NCI-H69 (cell line): ENCODE measurements at regions not wholly inside any gene's neighbourhood (a gene's known extent, or its start where the extent isn't known, plus 50 kb on each side); places are given as distances from the start of the nearest gene placed in this dataset.
"Not testable (repeated sequence)": the region's sequence is repeated elsewhere in the genome, so short reads cannot be mapped to it uniquely, and the experiment has no call there.

Experiments
- DNase-seq: peaks from one replicate; lab custom pipeline; 2025; lab: John Stamatoyannopoulos, UW

DNA sequence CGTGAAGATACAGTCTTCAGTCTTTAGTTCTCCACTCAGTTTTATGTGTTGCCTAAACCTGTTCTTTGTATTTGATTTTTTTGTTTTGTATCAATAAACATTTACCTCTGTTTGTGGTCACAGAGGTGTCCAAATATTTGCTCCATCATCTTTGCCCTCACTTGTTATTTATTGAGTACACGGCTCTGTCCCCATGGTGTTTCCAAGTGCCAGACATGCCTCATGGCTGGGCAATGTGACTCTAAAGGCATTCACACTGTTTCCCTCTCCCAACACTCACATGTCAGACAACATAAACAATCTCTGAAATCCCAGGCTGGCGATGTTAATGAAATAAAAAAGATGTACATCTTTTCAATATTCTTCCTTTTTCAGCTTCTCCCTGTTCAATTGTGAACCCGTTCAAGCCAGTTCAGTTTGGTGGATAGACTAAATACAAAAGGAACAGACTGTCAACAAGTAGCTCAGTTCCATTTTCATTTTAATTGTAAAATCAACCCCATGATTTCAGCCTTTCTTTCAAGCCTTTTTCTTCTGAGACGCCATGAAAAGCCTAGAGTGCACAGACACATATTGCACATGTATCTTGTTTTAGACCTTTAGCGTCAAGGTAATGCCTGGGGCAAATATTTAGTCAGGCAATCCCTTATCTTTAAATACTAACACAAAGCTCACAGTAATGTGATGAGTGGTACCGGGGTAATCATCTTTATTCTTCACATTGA is 680.7 kb downstream of the GALC start:
- peak; percentile 76 for DNase-seq

DNA sequence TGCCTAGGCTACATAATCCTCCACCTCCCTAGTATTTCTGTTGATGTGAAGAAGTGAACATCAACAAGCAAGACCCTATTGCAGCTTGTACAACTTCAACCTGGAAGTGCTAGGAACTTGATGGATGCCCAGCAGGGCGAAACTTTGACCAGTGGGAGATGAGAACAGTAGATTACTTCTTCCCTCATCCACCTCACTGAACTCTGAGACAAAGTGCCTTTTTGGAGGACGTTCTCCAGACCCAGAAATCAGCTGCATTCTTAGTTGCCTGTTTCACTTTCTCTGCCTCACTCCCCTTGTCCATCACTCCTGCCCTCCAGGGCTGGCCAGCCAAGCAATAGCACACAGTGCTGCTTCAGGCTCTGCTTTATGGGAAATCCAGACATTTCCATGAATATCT is 683.4 kb downstream of the GALC start:
- no peak for DNase-seq

DNA sequence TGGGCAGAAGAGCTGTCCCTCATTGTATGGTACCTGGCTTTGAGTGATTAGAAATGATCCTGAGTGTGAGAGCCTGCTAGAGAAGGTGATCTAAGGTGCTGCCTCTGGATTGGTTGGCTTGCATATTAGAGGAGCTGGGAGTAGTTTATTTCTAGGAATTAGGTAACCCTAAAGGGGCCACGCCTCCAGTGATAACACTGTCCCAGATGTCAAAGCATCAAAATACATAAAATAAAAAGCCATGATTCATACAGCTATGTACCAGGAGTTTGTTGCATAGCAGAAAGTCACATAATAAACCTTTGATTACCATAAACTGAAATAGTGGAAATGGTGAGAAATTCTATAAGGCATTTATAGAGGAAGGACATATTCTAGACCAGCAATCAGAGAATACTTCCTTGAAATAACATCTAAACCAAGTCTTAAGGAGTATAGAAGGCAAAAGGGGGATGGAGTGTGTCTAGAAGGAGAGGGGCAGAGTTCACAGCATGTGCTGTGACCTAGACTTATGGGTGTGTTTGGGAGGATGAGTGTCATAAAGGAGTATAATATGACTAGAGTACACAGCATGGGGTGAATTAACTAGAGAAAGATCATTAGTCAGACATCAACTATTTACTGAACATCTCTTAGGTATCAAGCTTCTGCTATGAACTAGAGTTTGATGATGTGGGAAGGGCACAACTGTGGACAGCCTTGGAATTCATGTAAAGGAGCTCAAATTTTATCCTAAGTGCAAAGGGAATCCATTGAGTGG is 686.4 kb downstream of the GALC start:
- peak; percentile 20 for DNase-seq

DNA sequence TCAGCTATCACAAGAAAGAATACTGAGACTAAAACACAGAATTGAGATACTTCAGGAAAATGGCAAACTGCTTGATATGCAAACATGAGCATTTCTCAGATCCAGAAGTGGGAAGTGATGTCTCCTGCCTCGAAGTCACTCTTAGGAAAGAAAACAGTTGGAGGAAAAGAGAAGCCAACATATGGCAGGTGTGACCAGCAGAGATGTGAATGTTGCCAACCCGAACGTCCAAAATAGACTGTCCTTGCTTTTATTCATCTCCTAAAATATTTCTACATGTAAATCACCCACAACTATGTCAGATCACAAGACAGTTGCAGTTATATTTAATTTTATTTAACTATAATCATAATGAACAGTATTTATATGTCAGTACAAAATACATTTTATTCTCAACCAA is 687.6 kb downstream of the GALC start:
- DNase-seq, result no peak

DNA sequence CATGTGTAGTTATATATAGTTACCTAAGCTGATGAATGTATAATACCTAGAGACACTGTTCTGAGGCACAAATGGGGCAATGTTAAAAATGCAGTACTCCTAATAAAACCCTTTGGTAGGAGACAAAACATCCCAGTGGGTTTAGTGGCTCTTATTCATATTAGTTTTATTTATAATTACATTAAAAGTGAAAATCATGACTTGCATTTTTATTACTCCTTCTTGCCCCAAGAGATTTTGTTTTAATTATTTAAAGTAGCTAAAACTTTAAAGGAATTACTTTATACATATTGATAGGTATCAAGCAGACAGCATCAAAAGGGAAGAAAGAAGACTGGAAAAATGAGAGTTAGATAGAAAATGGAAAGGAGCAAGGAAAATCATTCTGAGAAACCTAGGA is 688.6 kb downstream of the GALC start:
- no peak for DNase-seq

DNA sequence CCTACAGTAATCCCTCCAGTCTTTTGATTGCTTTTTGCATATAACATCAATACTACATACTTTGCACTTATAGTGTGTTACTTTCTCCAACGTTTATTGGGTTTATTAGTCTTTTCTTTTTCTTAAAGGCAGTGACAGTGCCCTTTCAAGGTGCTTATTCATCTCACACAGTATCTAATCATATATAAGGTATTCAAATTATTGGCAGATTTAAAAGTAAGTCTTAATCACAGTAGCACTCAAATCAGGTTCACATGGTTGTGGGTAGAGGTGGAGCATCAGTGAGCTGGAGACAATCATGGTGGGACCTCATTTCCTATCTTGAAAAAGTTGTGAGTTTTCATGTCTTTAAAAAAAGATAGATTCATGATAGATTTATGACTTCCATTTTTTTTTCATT is 706.2 kb downstream of the GALC start:
- DNase-seq, result no peak

DNA sequence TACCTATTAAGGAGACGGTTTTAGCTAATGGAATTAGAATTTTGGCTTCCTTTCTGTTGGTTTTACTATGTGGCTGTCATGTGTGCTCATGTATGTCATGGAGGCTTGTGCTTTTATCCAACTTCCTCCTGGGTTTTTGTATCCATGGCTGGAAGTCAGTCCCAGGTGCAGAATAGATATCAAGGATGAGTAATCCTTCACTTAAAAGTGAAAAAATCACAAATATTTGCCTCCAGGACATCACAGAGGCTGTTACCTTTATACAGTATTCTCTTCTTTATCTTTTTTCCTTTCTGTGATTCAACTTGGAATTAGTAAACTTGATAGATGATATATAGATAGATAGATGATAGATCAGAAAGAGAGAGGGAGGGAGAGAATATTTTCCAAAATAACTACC is 706.8 kb downstream of the GALC start:
- no peak for DNase-seq

DNA sequence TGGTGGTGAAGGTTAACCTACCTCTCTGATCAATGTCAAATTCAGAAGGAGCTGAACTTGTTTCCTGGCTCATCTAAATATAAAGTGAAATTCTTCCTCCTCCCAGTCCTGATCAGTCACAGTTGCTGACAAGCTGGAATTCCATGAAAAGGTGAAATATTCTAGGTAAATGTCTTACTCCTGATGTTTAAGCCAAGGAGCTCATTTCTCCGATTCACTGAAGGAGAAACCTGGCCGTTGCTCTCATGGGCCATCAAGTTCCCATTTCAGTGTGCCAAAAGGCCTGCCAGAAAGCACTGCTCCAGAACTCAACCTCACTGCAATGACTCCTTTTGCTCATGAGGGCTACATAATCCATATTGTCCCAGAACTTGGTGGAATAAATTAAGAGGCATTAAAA is 707.5 kb downstream of the GALC start:
- DNase-seq, result no peak

DNA sequence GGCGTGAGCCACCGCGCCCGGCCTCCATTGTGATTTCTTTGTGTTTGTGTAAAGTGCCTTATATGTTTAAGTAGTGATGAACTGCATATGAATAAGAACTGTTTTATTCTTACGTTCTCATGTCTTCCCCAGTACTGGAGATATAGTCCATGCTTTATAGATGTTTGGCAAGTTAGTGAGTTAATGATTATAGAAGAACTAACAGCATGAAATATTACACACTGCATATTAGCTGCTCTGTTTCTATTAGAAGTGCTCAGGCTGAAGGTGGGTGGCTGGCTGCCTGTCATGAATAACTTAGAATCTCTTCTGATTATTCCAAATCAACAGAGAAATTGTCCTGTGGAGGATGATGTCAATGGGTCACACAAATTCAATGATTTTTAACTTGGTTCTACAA is 709.4 kb downstream of the GALC start:
- no peak for DNase-seq

DNA sequence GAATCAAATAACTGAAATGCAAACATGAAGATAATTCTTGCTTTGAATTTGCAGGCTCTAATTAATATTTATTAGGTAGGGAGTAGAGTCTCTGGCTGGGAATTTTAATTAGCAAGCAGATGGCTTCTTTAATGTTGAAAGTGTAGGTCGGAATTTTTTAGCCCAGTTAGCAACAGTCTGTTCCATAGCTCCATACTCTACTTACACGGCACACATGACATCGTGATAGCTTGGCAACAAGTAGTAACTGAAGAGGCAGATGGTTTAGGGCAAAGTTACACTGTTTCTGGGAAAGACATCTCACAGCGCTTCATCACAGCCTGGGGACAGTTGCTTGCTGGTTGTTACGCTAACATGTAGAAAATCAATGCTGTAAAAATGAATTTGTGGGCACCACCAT is 710.7 kb downstream of the GALC start:
- DNase-seq, result peak; percentile 62

DNA sequence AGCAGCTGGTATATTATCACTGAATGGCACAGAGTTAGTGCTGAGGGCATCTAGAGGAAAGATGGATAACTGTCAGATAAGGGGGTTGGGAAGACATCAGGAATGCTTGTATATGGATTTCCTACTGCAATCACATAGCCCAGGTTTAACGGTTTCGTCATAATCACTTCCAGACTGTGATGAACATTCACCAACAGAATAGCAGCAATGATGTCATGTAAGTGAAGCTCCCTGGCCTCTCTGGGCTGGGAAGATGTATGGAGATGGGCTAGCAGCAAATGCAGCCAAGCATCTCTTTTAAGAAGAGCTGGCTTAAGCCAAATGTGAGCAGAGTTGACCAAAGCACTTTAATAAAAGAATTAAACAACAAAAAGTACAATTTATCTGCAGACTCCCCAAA is 714.6 kb downstream of the GALC start:
- DNase-seq, result no peak

DNA sequence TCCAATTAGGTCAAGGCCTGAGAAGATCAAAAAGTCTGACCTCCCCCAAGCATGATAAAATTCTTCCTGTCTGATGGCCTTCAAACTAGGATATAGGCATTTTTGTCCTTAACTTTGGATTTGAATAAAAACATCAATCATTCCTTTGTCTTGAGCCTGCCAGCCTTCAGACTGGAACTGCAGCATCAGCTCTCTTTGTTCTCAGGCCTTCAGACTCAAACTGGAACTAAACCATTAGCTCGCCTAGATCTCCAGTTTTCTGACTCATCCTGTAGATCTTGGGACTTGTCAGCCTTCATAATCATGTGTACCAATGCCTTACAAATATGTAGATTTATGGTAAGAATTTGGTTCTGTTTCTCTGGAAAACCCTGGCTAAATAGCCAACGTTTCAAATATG is 721.7 kb downstream of the GALC start:
- DNase-seq, result no peak

DNA sequence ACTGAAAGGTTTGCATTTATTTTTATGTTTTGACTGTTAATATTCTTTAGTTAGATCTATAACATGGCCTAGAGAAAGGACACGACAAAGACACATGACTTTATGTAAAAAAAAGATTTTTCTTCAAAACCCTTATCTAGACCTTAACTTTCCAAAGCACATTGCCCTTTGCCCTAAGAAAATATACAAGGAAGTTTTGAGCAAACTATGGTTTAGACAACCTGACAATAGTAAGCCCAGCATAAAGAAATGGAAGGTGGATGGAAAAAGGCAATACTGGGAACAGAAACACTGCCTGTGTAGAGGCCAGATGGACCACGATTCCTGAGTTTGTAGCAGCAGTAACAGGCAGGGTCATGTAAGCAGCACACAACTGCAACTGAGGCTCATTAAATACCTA is 724.0 kb downstream of the GALC start:
- DNase-seq, result no peak

DNA sequence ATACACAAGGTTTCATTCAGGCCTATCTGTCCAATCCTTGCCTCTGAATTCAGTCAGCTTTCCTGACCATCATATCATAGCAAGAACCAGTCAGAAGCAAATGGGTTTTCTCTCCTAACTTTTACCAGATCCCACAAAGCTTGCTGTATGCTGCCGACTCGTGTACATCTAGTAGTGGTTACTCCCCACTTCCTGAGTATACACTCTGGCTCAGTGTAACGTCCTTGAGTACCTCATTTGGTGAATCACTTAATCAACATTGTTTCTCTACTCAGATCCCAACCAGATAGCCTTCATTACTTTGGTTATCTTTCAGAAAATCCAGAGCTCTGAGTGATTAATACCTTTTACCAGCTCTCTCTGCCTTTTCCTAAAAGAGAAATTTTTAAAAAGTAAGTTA is 728.2 kb downstream of the GALC start:
- DNase-seq, result no peak

DNA sequence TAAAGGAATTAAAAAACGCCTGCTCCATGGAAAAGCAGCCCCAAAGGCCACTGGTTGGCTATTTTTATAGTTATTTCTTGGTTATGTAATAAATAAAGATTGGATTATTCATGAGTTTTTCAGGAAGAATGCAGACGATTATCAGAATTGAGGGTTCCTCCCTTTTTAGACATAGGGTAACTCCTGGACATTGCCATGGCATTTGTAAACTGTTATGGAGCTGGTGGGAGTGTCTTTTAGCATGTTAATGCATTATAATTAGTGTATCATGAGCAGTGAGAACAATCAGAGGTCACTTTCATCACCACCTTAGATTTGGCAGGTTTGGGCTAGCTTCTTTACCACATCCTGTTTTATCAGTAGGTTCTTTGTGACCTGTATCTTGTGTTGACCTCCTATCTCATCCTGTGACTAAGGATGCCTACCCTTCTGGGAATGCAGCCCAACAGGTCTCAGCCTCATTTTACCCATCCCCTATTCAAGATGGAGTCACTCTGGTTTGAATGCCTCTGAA is 728.7 kb downstream of the GALC start:
- peak; percentile 15 for DNase-seq

DNA sequence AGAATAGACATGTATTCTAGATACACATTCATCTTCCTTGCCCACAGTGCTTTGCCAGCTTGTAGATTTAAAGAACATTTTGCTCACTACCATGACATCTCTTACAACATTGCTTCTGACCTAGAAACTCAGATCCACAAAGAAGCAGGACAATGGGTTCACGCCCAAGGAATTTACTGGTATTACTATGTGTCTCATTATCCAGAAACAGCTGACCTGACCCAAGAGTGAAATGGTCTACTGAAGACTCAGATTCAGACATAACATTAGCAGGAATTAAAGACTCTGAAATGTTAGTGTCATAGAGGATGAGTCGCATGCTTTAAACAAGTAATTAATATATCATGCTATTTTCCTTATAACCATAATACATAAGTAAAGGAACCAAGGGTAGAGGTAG is 731.4 kb downstream of the GALC start:
- no peak for DNase-seq

DNA sequence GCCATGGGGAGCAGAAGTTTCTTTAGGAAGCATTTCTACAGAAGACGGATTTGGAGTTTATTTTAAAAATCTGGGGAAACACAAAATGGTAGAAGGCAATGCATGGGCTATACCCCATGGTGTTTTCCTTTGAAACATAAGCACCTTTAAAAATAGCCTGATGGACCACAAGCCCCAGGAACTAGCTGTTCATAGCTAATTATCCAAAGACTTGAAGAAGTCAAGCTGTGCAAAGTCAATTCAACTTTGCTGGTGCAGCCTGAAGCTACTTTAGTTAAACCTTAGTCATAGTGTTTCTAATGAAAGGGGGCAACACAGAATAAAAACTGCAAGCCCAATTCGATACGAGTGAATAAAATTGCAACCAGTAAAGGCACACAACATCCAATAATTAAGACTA is 732.5 kb downstream of the GALC start:
- peak; percentile 96 for DNase-seq

DNA sequence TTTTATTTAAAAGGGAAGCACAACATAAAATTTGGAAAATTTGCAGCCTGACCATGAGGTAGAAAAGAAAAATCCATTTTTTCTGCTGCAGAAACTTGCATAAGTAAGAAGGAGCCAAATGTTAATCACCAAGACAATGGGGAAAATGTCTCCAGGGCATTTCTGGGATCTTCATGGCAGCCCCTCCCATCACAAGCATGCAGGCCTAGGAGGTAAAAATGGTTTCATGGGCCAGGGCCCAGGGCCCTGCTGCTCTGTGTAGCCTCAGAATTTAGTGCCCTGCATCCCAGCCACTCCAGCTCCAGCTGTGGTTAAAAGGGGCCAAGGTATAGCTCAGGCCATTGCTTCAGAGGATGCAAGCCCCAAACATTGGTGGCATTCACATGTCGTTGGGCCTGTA is 735.6 kb downstream of the GALC start:
- DNase-seq, result no peak

DNA sequence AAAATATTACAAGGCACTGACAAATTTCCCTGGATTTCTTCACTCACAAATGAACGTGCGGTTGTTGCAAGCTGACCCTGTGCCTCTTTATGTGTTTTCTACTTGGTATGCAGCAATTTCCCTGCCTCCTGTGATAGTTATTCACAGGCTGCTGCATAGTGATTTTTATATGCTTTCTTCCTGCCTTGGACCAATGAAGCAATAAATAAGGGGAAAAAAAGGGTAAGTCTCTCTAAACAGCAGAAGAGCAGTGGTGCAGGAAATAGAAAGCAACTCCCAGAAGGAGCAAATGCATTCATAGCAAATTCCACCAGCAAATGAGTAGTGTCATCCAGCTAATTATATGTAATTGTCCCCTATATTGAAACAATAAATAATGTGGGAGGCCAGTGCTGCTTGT is 737.9 kb downstream of the GALC start:
- DNase-seq, result peak; percentile 60

DNA sequence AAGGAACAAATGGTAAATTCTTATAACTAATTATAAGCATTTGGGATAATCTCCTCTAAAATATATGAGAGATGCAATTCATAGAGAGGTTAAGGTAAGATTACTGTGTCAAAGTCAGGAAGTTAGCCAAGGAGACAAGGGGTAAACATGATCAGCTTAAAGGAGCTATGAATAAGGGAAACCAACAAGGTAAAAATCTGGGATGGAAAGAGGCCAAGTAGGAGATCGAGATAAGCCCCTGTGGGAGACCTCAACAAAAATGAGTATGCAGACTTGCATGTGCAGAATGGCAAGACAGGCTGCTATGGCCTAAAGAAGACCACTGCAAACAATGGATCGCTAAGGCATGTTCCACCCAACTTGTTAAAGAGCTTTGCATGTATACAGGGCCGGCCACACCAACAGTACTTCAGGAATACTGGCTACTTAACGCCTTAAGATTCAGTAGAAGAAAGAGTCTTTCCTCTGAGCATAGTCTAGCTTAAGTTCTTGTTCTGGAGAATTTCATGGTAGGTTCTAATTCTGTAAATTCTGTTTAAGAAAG is 738.6 kb downstream of the GALC start:
- no peak for DNase-seq

DNA sequence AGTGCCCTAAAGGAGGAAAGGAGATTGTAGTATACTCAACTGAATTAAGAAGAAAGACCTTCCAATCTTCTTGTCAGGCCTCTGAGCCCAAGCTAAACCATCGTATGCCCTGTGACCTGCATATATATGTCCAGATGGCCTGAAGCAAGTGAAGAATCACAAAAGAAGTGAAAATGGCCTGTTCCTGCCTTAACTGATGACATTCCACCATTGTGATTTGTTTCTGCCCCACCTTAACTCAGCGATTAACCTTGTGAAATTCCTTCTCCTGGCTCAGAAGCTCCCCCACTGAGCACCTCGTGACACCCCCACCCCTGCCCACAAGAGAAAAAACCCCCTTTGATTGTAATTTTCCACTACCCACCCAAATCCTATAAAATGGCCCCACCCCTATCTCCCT is 739.2 kb downstream of the GALC start:
- DNase-seq, result not testable (repeated sequence)

DNA sequence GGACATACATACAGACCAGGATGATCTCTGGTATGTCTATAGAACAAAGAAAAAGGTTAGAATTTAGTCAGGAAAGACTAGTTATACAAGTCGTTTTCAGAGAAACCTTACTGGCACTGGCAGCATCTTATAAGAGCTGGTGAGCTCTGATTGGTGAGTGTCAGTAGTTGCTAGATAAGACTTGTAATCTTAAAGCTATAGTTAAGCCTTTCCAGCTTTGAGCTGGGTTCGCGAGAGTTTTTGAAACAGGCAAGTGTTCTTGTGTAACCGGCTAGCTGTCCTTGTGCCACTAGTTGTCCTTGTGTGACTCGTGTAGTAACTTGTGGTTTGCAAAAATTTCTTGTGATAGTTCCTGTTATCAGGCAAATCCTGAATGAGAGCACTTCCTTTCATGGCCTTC is 740.9 kb downstream of the GALC start:
- DNase-seq, result no peak

DNA sequence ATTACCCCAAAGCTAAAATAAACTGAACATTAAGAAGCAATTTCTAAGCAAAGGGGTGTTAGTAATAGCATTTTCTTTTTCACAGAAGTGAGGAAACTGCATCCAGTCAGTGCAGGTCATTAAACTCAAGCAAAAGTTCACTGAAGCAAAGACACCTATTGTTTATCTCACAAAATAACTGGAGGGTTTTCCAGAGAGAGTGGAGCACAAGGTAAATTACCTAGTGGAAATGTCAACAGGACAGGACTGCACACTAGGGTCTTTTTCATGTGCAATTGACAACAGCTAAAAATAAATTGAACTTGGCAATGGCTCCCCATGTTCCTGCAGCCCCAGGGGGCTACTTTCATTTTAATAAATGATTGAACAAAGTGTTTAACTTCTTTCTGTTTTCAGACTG is 742.0 kb downstream of the GALC start:
- peak; percentile 88 for DNase-seq
